ENCODE measurements at regions not wholly inside any gene's neighbourhood (a gene's known extent, or its start where the extent isn't known, plus 50 kb on each side); places are given as distances from the start of the nearest gene placed in this dataset.

- no peak overlapping the region for H3K4me3 ChIP-seq (ENCODE audit: low read depth, low read length)
- DNase-seq (ENCODE audit: low read depth) = no peak
- no peak for TF ChIP-seq CTCF (conservative IDR thresholded peaks at IDR 0.05; ENCODE audit: low read depth, low read length)
These were observed 709.3 kb upstream of the RGMB start for GRCh38 chr5:98064118-98064685.

GRCh38 chr5:98065261-98065909 lies 708.1 kb upstream of the RGMB start:
- H3K4me3 ChIP-seq (ENCODE audit: low read depth, low read length) = no peak overlapping the region
- no peak for DNase-seq (ENCODE audit: low read depth)
- no peak for TF ChIP-seq CTCF (conservative IDR thresholded peaks at IDR 0.05; ENCODE audit: low read depth, low read length)

GRCh38 chr5:98066910-98067309 lies 706.6 kb upstream of the RGMB start:
- H3K4me3 ChIP-seq (ENCODE audit: low read depth, low read length) = no peak overlapping the region
- no peak for DNase-seq (ENCODE audit: low read depth)
- no peak for TF ChIP-seq CTCF (conservative IDR thresholded peaks at IDR 0.05; ENCODE audit: low read depth, low read length)

- TF ChIP-seq CTCF (conservative IDR thresholded peaks at IDR 0.05; ENCODE audit: low read depth, low read length) = no peak
- DNase-seq (ENCODE audit: low read depth) = no peak
- no peak overlapping the region for H3K4me3 ChIP-seq (ENCODE audit: low read depth, low read length)
These were observed 703.5 kb upstream of the RGMB start for GRCh38 chr5:98069876-98070512.

- no peak overlapping the region for H3K4me3 ChIP-seq (ENCODE audit: low read depth, low read length)
- DNase-seq (ENCODE audit: low read depth) = no peak
- TF ChIP-seq CTCF (conservative IDR thresholded peaks at IDR 0.05; ENCODE audit: low read depth, low read length) = no peak
These were observed 700.5 kb upstream of the RGMB start for GRCh38 chr5:98072921-98073320.

GRCh38 chr5:98076501-98076900 lies 697.0 kb upstream of the RGMB start:
- DNase-seq (ENCODE audit: low read depth) = no peak
- no peak overlapping the region for H3K4me3 ChIP-seq (ENCODE audit: low read depth, low read length)
- TF ChIP-seq CTCF (conservative IDR thresholded peaks at IDR 0.05; ENCODE audit: low read depth, low read length) = no peak
